ENCODE measurements at regions not wholly inside any gene's neighbourhood (a gene's known extent, or its start where the extent isn't known, plus 50 kb on each side); places are given as distances from the start of the nearest gene placed in this dataset.

- Mint-ChIP-seq H3K27ac (no peak overlapping the region), H3K36me3 (ENCODE audit: low read depth) (no peaks in the 10 kb centered on the region), H3K9me3 (peaks cover 2% of the 10 kb centered on the region), H3K27me3 (ENCODE audit: insufficient read depth) (no peaks in the 10 kb centered on the region; the same call in 1 of the 2 replicates), H3K4me3 (no peak overlapping the region), H3K4me1 (ENCODE audit: low read depth) (no peaks in the 10 kb centered on the region)
- TF ChIP-seq CTCF (IDR thresholded peaks at IDR 0.05), result no peak
- DNase-seq, result no peak
These were observed 654.5 kb downstream of the RNF144A start for GRCh38 chr2:7571701-7572100.

GRCh38 chr2:7572450-7572849 lies 655.2 kb downstream of the RNF144A start:
- Mint-ChIP-seq H3K4me3 (no peak overlapping the region), H3K4me1 (ENCODE audit: low read depth) (no peaks in the 10 kb centered on the region), H3K36me3 (ENCODE audit: low read depth) (no peaks in the 10 kb centered on the region), H3K27me3 (ENCODE audit: insufficient read depth) (no peaks in the 10 kb centered on the region; the same call in 1 of the 2 replicates), H3K9me3 (peaks cover 3% of the 10 kb centered on the region), H3K27ac (no peak overlapping the region)
- TF ChIP-seq CTCF (IDR thresholded peaks at IDR 0.05), result no peak
- DNase-seq, result no peak

GRCh38 chr2:7573166-7573825 lies 656.1 kb downstream of the RNF144A start:
- no peak for TF ChIP-seq CTCF (IDR thresholded peaks at IDR 0.05)
- peaks cover 12% of the 10 kb centered on the region for H3K9me3 Mint-ChIP-seq
- no peaks in the 10 kb centered on the region for H3K4me1 Mint-ChIP-seq (ENCODE audit: low read depth)
- H3K4me3 Mint-ChIP-seq, result no peak overlapping the region
- H3K36me3 Mint-ChIP-seq (ENCODE audit: low read depth), result peaks cover 3% of the 10 kb centered on the region; the same call in 1 of the 2 replicates
- no peak for DNase-seq
- no peaks in the 10 kb centered on the region; the same call in 1 of the 2 replicates for H3K27me3 Mint-ChIP-seq (ENCODE audit: insufficient read depth)
- no peak overlapping the region for H3K27ac Mint-ChIP-seq

- no peaks in the 10 kb centered on the region for H3K4me1 Mint-ChIP-seq (ENCODE audit: low read depth)
- H3K36me3 Mint-ChIP-seq (ENCODE audit: low read depth), result peaks cover 5% of the 10 kb centered on the region; the same call in 1 of the 2 replicates
- peaks cover 13% of the 10 kb centered on the region for H3K9me3 Mint-ChIP-seq
- no peak overlapping the region for H3K27ac Mint-ChIP-seq
- no peaks in the 10 kb centered on the region; the same call in 1 of the 2 replicates for H3K27me3 Mint-ChIP-seq (ENCODE audit: insufficient read depth)
- TF ChIP-seq CTCF (IDR thresholded peaks at IDR 0.05), result no peak
- no peak for DNase-seq
- no peak overlapping the region for H3K4me3 Mint-ChIP-seq
These were observed 657.2 kb downstream of the RNF144A start for GRCh38 chr2:7574385-7574784.

- Mint-ChIP-seq H3K27ac (no peak overlapping the region), H3K9me3 (peaks cover 13% of the 10 kb centered on the region), H3K4me3 (no peak overlapping the region), H3K36me3 (ENCODE audit: low read depth) (peaks cover 5% of the 10 kb centered on the region; the same call in 1 of the 2 replicates), H3K27me3 (ENCODE audit: insufficient read depth) (no peaks in the 10 kb centered on the region; the same call in 1 of the 2 replicates), H3K4me1 (ENCODE audit: low read depth) (no peaks in the 10 kb centered on the region)
- no peak for TF ChIP-seq CTCF (IDR thresholded peaks at IDR 0.05)
- DNase-seq, result no peak
These were observed 660.6 kb downstream of the RNF144A start for GRCh38 chr2:7577769-7578168.

Measured in HFFc6 (cell line).